ENCODE measurements at regions not wholly inside any gene's neighbourhood (a gene's known extent, or its start where the extent isn't known, plus 50 kb on each side); places are given as distances from the start of the nearest gene placed in this dataset.
"Not testable (repeated sequence)": the region's sequence is repeated elsewhere in the genome, so short reads cannot be mapped to it uniquely, and the experiment has no call there.

- no peak for DNase-seq (ENCODE audit: extremely low spot score)
- no peak for TF ChIP-seq CTCF (IDR thresholded peaks at IDR 0.05; ENCODE audit: control extremely low read depth, extremely low read depth, low read depth, missing control alignments)
- POLR2A ChIA-PET: no interaction called here
- CTCF ChIA-PET: no interaction called here
Observed at GRCh38 chr4:64756016-64756415, 346.8 kb upstream of the TECRL start.

- ChIA-PET CTCF (no interaction called here), POLR2A (no interaction called here)
- no peak for DNase-seq (ENCODE audit: extremely low spot score)
- no peak for TF ChIP-seq CTCF (IDR thresholded peaks at IDR 0.05; ENCODE audit: control extremely low read depth, extremely low read depth, low read depth, missing control alignments)
Observed at GRCh38 chr4:64747919-64748715, 338.9 kb upstream of the TECRL start.

- ChIA-PET POLR2A (no interaction called here), CTCF (no interaction called here)
- no peak for TF ChIP-seq CTCF (IDR thresholded peaks at IDR 0.05; ENCODE audit: control extremely low read depth, extremely low read depth, low read depth, missing control alignments)
- DNase-seq (ENCODE audit: extremely low spot score): no peak
Observed at GRCh38 chr4:64738240-64738639, 329.0 kb upstream of the TECRL start.

- POLR2A ChIA-PET; CTCF ChIA-PET; DNase-seq (ENCODE audit: extremely low spot score): not testable (repeated sequence)
Observed at GRCh38 chr4:64737854-64738138, 328.5 kb upstream of the TECRL start.

- CTCF ChIA-PET: no interaction called here
- no peak for TF ChIP-seq CTCF (IDR thresholded peaks at IDR 0.05; ENCODE audit: control extremely low read depth, extremely low read depth, low read depth, missing control alignments)
- POLR2A ChIA-PET: no interaction called here
- no peak for DNase-seq (ENCODE audit: extremely low spot score)
Observed at GRCh38 chr4:64737026-64737853, 328.0 kb upstream of the TECRL start.

GRCh38 chr4:64729561-64729960 is 320.3 kb upstream of the TECRL start:
- CTCF ChIA-PET: no interaction called here
- DNase-seq (ENCODE audit: extremely low spot score): no peak
- no peak for TF ChIP-seq CTCF (IDR thresholded peaks at IDR 0.05; ENCODE audit: control extremely low read depth, extremely low read depth, low read depth, missing control alignments)
- POLR2A ChIA-PET: no interaction called here

GRCh38 chr4:64727960-64728359 is 318.7 kb upstream of the TECRL start:
- POLR2A ChIA-PET: no interaction called here
- DNase-seq (ENCODE audit: extremely low spot score): no peak
- CTCF ChIA-PET: interaction anchor here (0.9 kb wide), 1 partner anchor 14 kb away, joined by 3 read pairs; no protein-coding TSS in a partner anchor
- no peak for TF ChIP-seq CTCF (IDR thresholded peaks at IDR 0.05; ENCODE audit: control extremely low read depth, extremely low read depth, low read depth, missing control alignments)

- CTCF ChIA-PET: interaction anchor here (0.9 kb wide), 1 partner anchor 14 kb away, joined by 3 read pairs; no protein-coding TSS in a partner anchor
- POLR2A ChIA-PET; DNase-seq (ENCODE audit: extremely low spot score): not testable (repeated sequence)
Observed at GRCh38 chr4:64727391-64727790, 318.1 kb upstream of the TECRL start.

Measured in GM10248 (cell line).